ENCODE measurements at regions not wholly inside any gene's neighbourhood (a gene's known extent, or its start where the extent isn't known, plus 50 kb on each side); places are given as distances from the start of the nearest gene placed in this dataset.
"Not testable (repeated sequence)": the region's sequence is repeated elsewhere in the genome, so short reads cannot be mapped to it uniquely, and the experiment has no call there.

DNA sequence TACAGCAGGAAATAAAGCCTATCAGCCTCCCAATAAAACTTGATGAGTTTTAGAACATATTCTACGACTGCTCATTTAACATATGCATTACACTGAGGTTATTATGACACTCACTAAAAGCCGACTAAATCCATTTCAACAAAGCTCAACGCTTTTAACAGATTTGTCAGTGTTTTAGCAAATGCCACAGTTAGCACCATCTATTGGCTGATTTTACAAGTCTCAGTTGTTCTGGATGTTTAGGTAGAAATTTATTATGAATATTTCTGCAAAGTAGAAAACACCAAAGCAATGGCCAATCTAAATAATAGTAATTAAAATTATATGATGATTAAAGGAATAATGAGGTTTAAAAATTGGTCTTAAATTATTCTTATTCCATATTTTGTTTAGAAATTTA lies 993.2 kb upstream of the PCDH7 start:
- ATAC-seq, result no peak
- Mint-ChIP-seq H3K27me3 (no peaks in the 10 kb centered on the region), H3K4me1 (ENCODE audit: low read depth) (no peaks in the 10 kb centered on the region), H3K36me3 (ENCODE audit: low read depth) (no peaks in the 10 kb centered on the region), H3K4me3 (no peak overlapping the region), H3K27ac (no peak overlapping the region), H3K9me3 (peaks cover 5% of the 10 kb centered on the region)
- no peak for DNase-seq
- TF ChIP-seq, protein P1, sequence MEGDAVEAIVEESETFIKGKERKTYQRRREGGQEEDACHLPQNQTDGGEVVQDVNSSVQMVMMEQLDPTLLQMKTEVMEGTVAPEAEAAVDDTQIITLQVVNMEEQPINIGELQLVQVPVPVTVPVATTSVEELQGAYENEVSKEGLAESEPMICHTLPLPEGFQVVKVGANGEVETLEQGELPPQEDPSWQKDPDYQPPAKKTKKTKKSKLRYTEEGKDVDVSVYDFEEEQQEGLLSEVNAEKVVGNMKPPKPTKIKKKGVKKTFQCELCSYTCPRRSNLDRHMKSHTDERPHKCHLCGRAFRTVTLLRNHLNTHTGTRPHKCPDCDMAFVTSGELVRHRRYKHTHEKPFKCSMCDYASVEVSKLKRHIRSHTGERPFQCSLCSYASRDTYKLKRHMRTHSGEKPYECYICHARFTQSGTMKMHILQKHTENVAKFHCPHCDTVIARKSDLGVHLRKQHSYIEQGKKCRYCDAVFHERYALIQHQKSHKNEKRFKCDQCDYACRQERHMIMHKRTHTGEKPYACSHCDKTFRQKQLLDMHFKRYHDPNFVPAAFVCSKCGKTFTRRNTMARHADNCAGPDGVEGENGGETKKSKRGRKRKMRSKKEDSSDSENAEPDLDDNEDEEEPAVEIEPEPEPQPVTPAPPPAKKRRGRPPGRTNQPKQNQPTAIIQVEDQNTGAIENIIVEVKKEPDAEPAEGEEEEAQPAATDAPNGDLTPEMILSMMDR (IDR thresholded peaks at IDR 0.05), result no peak
- CTCF ChIA-PET, result no interaction called here
- intact Hi-C loops (cut with micrococcal nuclease), result no loop called here
- POLR2A ChIA-PET, result no interaction called here

DNA sequence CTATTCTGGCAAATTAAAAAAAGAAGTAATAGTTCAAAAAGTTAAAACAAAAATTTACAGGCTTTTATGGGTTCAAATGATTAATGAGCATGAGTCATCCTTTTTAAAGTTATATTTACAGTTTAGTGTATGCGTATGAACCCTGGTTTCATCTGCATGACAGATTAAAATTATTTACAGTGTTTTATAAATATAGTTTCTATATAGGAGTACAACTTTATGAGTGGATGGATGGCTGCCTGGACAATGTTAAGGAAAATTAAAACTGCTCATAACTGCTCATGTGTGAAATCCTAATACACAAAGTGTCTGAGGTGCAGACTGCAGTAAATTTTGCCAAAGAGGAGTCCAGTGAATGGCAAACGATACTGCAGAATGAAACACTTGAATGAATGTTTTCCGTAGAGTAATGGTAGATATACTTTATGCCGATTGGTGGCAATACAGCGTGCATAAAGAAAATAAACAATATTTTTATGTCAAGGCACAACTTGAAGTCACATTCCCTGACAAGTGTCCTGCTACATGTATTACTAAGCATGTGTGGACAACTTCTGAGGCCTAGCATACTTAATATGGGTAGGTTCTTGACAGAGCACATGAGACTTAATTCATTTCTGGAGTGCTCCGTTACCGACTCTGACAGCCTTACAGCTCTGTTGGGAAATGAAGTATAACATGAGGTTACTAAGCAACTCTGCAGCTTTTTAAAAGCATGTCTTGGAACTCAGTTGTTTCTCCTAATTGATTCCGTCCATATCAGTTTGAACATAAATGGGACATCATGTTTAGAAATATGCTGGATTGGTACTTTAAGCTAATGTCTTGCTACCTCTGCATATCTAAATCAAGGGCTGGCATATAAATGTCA lies 985.6 kb upstream of the PCDH7 start:
- intact Hi-C loops (cut with micrococcal nuclease), result no loop called here
- ATAC-seq (no peak), DNase-seq (no peak)
- H3K27me3 Mint-ChIP-seq, result no peaks in the 10 kb centered on the region
- H3K27ac Mint-ChIP-seq, result no peak overlapping the region
- H3K36me3 Mint-ChIP-seq (ENCODE audit: low read depth), result no peaks in the 10 kb centered on the region
- no peaks in the 10 kb centered on the region for H3K4me1 Mint-ChIP-seq (ENCODE audit: low read depth)
- POLR2A ChIA-PET, result no interaction called here
- TF ChIP-seq, protein P1 (IDR thresholded peaks at IDR 0.05), result no peak
- CTCF ChIA-PET, result no interaction called here
- no peak overlapping the region for H3K4me3 Mint-ChIP-seq
- peaks cover 10% of the 10 kb centered on the region for H3K9me3 Mint-ChIP-seq

DNA sequence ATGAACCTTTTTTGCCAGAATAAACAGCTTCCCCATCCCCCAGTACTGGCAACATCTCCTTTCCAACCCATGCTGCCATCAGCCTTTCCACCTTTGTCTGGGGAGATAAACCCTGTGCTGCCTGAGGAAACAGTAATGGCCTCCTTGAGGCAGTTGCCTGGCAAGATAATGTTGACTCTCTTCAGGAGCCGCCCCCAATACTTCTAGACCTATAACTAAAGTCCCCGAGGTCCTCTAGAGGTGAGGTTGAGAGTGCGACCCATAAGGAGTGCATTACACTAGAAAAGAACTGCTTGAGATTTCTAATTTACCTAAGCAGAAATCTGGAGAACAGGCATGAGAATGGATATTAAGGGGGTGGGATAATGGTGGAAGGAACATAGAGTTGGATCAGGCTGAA lies 963.2 kb upstream of the PCDH7 start:
- TF ChIP-seq, protein P1 (IDR thresholded peaks at IDR 0.05), result no peak
- ChIA-PET CTCF (no interaction called here), POLR2A (no interaction called here)
- intact Hi-C loops (cut with micrococcal nuclease), result no loop called here
- peaks cover 7% of the 10 kb centered on the region for H3K9me3 Mint-ChIP-seq
- no peak overlapping the region for H3K4me3 Mint-ChIP-seq
- DNase-seq (no peak), ATAC-seq (no peak)
- no peak overlapping the region for H3K27ac Mint-ChIP-seq
- no peaks in the 10 kb centered on the region for H3K36me3 Mint-ChIP-seq (ENCODE audit: low read depth)
- no peaks in the 10 kb centered on the region for H3K4me1 Mint-ChIP-seq (ENCODE audit: low read depth)
- H3K27me3 Mint-ChIP-seq, result no peaks in the 10 kb centered on the region

DNA sequence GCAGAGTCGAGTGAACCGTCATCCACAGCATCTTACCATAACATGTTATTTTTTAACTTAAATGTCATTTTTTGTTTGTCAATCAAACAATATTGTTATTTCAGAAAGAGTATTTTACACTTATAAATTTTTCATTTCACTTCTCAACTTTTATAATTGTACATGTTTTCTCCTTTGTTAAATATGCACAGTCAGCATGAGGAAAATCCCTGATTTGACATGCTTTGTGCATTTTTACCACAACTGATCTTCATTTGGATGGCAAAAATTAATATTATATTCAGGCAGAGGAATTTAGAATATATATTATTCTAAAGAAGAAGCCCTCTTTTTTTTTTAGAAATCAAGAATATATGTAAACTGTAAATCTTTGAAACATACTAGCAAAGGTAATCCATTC lies 958.0 kb upstream of the PCDH7 start:
- Mint-ChIP-seq H3K4me1 (ENCODE audit: low read depth) (no peaks in the 10 kb centered on the region), H3K9me3 (peaks cover 9% of the 10 kb centered on the region), H3K36me3 (ENCODE audit: low read depth) (no peaks in the 10 kb centered on the region), H3K27ac (no peak overlapping the region), H3K27me3 (no peaks in the 10 kb centered on the region), H3K4me3 (no peak overlapping the region)
- intact Hi-C loops (cut with micrococcal nuclease), result no loop called here
- TF ChIP-seq, protein P1 (IDR thresholded peaks at IDR 0.05), result no peak
- ChIA-PET CTCF (no interaction called here), POLR2A (no interaction called here)
- no peak for DNase-seq
- ATAC-seq, result no peak

DNA sequence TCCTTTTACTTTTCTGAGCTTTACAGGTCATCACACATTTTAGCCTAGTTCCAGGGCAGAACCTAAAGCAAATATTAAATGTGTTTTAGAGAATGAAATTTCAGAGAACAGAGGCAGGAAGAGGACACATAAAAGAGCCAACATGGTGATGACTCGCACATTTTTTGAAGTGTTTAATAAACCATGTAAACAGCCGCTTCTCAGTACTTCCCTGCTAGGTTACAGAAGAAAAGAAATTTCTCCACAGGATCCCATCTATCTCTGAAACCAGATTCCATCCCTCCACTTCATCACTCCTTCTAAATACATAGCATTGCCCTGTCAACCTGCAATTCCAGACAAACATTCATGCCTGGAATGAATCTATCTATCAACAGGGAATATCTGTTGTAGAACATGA lies 949.5 kb upstream of the PCDH7 start:
- H3K36me3 Mint-ChIP-seq (ENCODE audit: low read depth), result no peaks in the 10 kb centered on the region
- no peak overlapping the region for H3K4me3 Mint-ChIP-seq
- POLR2A ChIA-PET, result no interaction called here
- intact Hi-C loops (cut with micrococcal nuclease), result no loop called here
- H3K4me1 Mint-ChIP-seq (ENCODE audit: low read depth), result no peaks in the 10 kb centered on the region
- CTCF ChIA-PET, result no interaction called here
- TF ChIP-seq, protein P1 (IDR thresholded peaks at IDR 0.05), result no peak
- H3K27ac Mint-ChIP-seq, result no peak overlapping the region
- ATAC-seq, result no peak
- no peak for DNase-seq
- peaks cover 23% of the 10 kb centered on the region for H3K9me3 Mint-ChIP-seq
- no peaks in the 10 kb centered on the region for H3K27me3 Mint-ChIP-seq

DNA sequence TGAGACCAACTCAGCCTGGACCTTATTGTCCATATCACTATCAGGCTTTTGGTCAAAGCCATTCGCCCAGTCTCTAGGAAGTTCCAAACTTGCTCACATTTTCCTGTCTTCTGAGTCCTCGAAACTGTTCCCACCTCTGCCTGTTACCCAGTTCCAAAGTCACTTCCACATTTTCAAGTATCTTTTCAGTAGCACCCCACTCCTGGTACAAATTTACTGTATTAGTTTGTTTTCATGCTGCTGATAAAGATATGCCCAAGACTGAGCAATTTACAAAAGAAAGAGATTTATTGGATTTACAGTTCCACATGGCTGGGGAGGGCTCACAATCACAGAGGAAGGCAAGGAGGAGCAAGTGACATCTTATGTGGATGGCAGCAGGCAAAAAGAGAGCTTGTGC lies 932.0 kb upstream of the PCDH7 start:
- H3K4me1 Mint-ChIP-seq (ENCODE audit: low read depth); POLR2A ChIA-PET; H3K4me3 Mint-ChIP-seq; ATAC-seq; intact Hi-C loops (cut with micrococcal nuclease); CTCF ChIA-PET; DNase-seq; H3K27me3 Mint-ChIP-seq; H3K27ac Mint-ChIP-seq; H3K36me3 Mint-ChIP-seq (ENCODE audit: low read depth): not testable (repeated sequence)
- peaks cover 20% of the 10 kb centered on the region for H3K9me3 Mint-ChIP-seq

Measured in activated CD8-positive, alpha-beta T cell treated with anti-CD3 and anti-CD28 coated beads for 36 hours (primary cell).